HUES64 (cell line): ENCODE measurements at regions not wholly inside any gene's neighbourhood (a gene's known extent, or its start where the extent isn't known, plus 50 kb on each side); places are given as distances from the start of the nearest gene placed in this dataset.
A peak's percentile ranks its signal among the peaks of the same experiment; 100 is the strongest.
"Not testable (repeated sequence)": the region's sequence is repeated elsewhere in the genome, so short reads cannot be mapped to it uniquely, and the experiment has no call there.

Experiments
- H3K27ac ChIP-seq: 2 replicates; pipeline ENCODE4 v1.7.0; 2013; ENCODE audit warnings: low read depth, low read length, inconsistent platforms
- H3K27me3 ChIP-seq: 2 replicates; pipeline ENCODE4 v1.6.1; 2013; ENCODE audit warnings: mild to moderate bottlenecking, low read length; ENCODE audit not compliant: insufficient read depth
- H3K36me3 ChIP-seq: 2 replicates; pipeline ENCODE4 v1.6.1; 2013; ENCODE audit warnings: mild to moderate bottlenecking, low read length; ENCODE audit not compliant: insufficient read depth
- H3K4me1 ChIP-seq: 2 replicates; pipeline ENCODE4 v1.6.1; 2013; ENCODE audit warnings: mild to moderate bottlenecking, low read length, moderate library complexity; ENCODE audit not compliant: insufficient read depth
- H3K4me3 ChIP-seq: 2 replicates; pipeline ENCODE4 v1.5.1; 2013; ENCODE audit warnings: mild to moderate bottlenecking, low read length, moderate library complexity
- H3K9ac ChIP-seq: 2 replicates; pipeline ENCODE4 v1.6.1; 2013; ENCODE audit warnings: mild to moderate bottlenecking, low read depth, low read length
- H3K9me3 ChIP-seq: 2 replicates; pipeline ENCODE4 v1.6.1; 2013; ENCODE audit warnings: low read depth, low read length; ENCODE audit not compliant: insufficient read depth
- WGBS: fragments of 150-250, 120-280 bp; methylation state at CpG from one replicate; pipeline ENCODE4 v1.1.7; 2013; ENCODE audit warnings: missing lambda C conversion rate; 5-methylcytosine and 5-hydroxymethylcytosine counted together

DNA sequence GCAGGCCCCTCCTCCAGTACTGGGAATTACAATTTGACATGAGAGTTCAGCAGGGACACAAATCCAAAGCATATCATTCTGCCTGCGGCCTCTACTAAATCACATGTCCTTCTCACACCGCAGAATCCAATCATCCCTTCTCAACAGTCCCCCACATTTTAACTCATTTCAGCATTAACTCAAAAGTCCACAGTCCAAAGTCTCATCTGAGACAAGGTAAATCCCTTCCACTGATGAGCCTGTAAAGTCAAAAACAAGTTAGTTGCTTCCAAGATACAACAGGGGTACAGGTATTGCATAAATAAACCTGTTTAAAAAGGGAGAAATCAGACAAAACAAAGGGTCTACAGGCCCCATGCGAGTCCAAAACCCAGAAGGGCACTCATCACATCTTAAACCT, 64.0 kb downstream of the EBNA1BP2 start:
- Histone ChIP-seq H3K27me3 (no peaks in the 10 kb centered on the region), H3K4me1 (no peaks in the 10 kb centered on the region), H3K4me3 (no peak overlapping the region), H3K36me3 (no peaks in the 10 kb centered on the region), H3K9me3 (peaks cover 35% of the 10 kb centered on the region), H3K27ac (no peak overlapping the region), H3K9ac (no peak overlapping the region)
- WGBS, result 92% methylated on average over 3 of the region's 3 CpGs

GRCh38 chr1:43107664-43108063, 64.4 kb downstream of the EBNA1BP2 start:
- no peak overlapping the region for H3K9ac ChIP-seq
- H3K4me3 ChIP-seq, result no peak overlapping the region
- peaks cover 35% of the 10 kb centered on the region for H3K9me3 ChIP-seq
- no peaks in the 10 kb centered on the region for H3K4me1 ChIP-seq
- H3K27me3 ChIP-seq, result no peaks in the 10 kb centered on the region
- H3K27ac ChIP-seq, result no peak overlapping the region
- no peaks in the 10 kb centered on the region for H3K36me3 ChIP-seq
- 95% methylated on average over 19 of the region's 19 CpGs for WGBS

- Histone ChIP-seq H3K27me3 (no peaks in the 10 kb centered on the region), H3K27ac (no peak overlapping the region), H3K4me1 (no peaks in the 10 kb centered on the region), H3K9ac (no peak overlapping the region), H3K4me3 (no peak overlapping the region), H3K36me3 (no peaks in the 10 kb centered on the region), H3K9me3 (peaks cover 41% of the 10 kb centered on the region)
- 92% methylated on average over 2 of the region's 3 CpGs for WGBS
These were observed 67.9 kb downstream of the EBNA1BP2 start for GRCh38 chr1:43104027-43104763.

GRCh38 chr1:43101061-43101460, 71.0 kb downstream of the EBNA1BP2 start:
- Histone ChIP-seq H3K4me3 (no peak overlapping the region), H3K27me3 (no peaks in the 10 kb centered on the region), H3K27ac (no peak overlapping the region), H3K36me3 (no peaks in the 10 kb centered on the region), H3K9me3 (peaks cover 24% of the 10 kb centered on the region), H3K9ac (no peak overlapping the region), H3K4me1 (no peaks in the 10 kb centered on the region)
- 93% methylated on average over 2 of the region's 2 CpGs for WGBS

DNA sequence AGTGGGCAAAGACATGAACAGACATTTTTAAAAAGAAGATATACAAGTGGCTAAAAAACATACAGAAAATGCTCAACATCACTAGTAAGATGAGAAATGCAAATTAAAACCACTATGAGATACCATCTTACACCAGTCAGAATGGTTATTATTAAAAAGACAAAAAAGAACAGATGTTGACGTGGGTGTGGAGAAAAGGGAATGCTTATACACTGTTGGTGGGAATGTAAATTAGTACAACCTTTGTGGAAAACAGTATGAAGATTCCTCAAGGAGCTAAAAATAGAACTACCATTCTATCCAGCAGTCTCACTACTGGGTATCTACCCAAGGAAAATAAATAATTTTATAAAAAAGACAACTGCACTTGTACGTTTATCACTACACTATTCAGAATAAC, 73.9 kb downstream of the EBNA1BP2 start:
- no peak overlapping the region for H3K9ac ChIP-seq
- no peaks in the 10 kb centered on the region for H3K36me3 ChIP-seq
- H3K27me3 ChIP-seq, result no peaks in the 10 kb centered on the region
- H3K27ac ChIP-seq, result no peak overlapping the region
- no peak overlapping the region for H3K4me3 ChIP-seq
- H3K4me1 ChIP-seq, result no peaks in the 10 kb centered on the region
- WGBS, result 83% methylated on average over 1 of the region's 2 CpGs
- peaks cover 9% of the 10 kb centered on the region; the same call in 1 of the 2 replicates for H3K9me3 ChIP-seq

- not testable (repeated sequence) for H3K36me3 ChIP-seq, H3K27ac ChIP-seq, H3K27me3 ChIP-seq, H3K9ac ChIP-seq, H3K4me3 ChIP-seq, H3K4me1 ChIP-seq, H3K9me3 ChIP-seq
- WGBS, result 98% methylated on average over 3 of the region's 3 CpGs
These were observed 75.6 kb downstream of the EBNA1BP2 start for GRCh38 chr1:43096528-43096927.

GRCh38 chr1:43090812-43091211, 81.3 kb downstream of the EBNA1BP2 start:
- not testable (repeated sequence) for H3K9me3 ChIP-seq, H3K36me3 ChIP-seq, H3K27me3 ChIP-seq, H3K4me3 ChIP-seq
- Histone ChIP-seq H3K27ac (peak overlapping the region; percentile 96), H3K9ac (peak overlapping the region; percentile 72), H3K4me1 (peaks cover 14% of the 10 kb centered on the region)
- 11% methylated on average over 7 of the region's 7 CpGs for WGBS

DNA sequence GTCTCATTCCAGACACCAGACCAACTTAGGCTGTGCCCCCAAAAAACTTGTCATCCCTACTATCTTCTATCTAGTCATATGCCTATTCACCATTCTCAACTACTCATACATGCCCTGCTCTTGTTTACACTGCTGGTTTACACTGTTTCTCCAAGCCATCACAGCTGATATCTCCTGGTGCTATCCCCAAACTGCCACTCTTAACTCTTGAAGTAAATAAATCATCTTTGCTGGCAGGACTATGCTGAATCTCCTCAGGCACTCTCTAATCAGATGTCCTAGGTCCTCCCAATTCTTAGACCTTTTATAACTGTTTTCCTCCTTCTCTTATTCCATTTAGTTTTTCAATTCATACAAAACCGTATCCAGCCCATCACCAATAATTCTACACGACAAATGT, 81.9 kb downstream of the EBNA1BP2 start:
- 46% methylated on average over 2 of the region's 2 CpGs for WGBS
- not testable (repeated sequence) for H3K9me3 ChIP-seq, H3K9ac ChIP-seq, H3K36me3 ChIP-seq, H3K4me3 ChIP-seq, H3K27me3 ChIP-seq
- H3K4me1 ChIP-seq, result peaks cover 14% of the 10 kb centered on the region
- peak overlapping the region; percentile 18; the same call in 1 of the 2 replicates for H3K27ac ChIP-seq

- Histone ChIP-seq H3K9me3 (no peaks in the 10 kb centered on the region), H3K27ac (no peak overlapping the region), H3K27me3 (no peaks in the 10 kb centered on the region), H3K4me3 (no peak overlapping the region), H3K9ac (no peak overlapping the region), H3K36me3 (no peaks in the 10 kb centered on the region), H3K4me1 (0 out of 2 replicates have a peak, but pooled peaks cover 3% of the 10 kb centered on the region)
- 93% methylated on average over 1 of the region's 1 CpG for WGBS
These were observed 88.7 kb downstream of the EBNA1BP2 start for GRCh38 chr1:43083375-43083891.

GRCh38 chr1:43082740-43083139, 89.3 kb downstream of the EBNA1BP2 start:
- no peak overlapping the region for H3K4me3 ChIP-seq
- H3K9me3 ChIP-seq, result no peaks in the 10 kb centered on the region
- 0 out of 2 replicates have a peak, but pooled peaks cover 3% of the 10 kb centered on the region for H3K4me1 ChIP-seq
- H3K36me3 ChIP-seq, result no peaks in the 10 kb centered on the region
- 93% methylated on average over 6 of the region's 6 CpGs for WGBS
- H3K27ac ChIP-seq, result no peak overlapping the region
- no peaks in the 10 kb centered on the region for H3K27me3 ChIP-seq
- no peak overlapping the region for H3K9ac ChIP-seq

DNA sequence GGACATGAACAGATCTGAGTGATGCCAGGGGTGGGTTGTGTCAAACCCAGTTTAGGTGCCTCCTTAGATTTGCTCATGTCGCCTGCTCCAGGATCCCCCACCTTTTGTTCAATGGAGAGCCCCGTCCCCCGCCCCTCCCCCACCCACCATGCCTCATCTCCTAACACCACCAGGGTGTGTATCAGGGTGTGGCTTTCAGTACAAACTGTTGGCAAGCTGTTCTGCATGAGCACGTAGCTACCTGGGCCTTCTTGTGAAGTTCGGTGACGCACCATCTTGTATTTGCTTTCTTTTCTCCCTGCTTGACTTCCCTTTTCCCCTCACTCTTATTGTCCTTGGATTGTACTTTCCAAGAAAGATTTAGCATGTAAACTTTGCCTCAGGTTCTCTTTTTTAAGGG, 94.8 kb downstream of the EBNA1BP2 start:
- 84% methylated on average over 6 of the region's 6 CpGs for WGBS
- no peaks in the 10 kb centered on the region for H3K36me3 ChIP-seq
- no peaks in the 10 kb centered on the region for H3K9me3 ChIP-seq
- H3K4me3 ChIP-seq, result no peak overlapping the region
- H3K9ac ChIP-seq, result no peak overlapping the region
- no peak overlapping the region for H3K27ac ChIP-seq
- H3K27me3 ChIP-seq, result no peaks in the 10 kb centered on the region
- peaks cover 9% of the 10 kb centered on the region for H3K4me1 ChIP-seq
